Activated naive CD4-positive, alpha-beta T cell treated with anti-CD3 and anti-CD28 coated beads for 36 hours (primary cell): ENCODE measurements at regions not wholly inside any gene's neighbourhood (a gene's known extent, or its start where the extent isn't known, plus 50 kb on each side); places are given as distances from the start of the nearest gene placed in this dataset.

Experiments used
- CTCF ChIA-PET: fragments of 350-600 bp; sonication (Branson Sonifier 250); formaldehyde crosslinking; loops from one replicate; lab custom pipeline; 2021; ENCODE audit warnings: antibody characterized with exemption; lab: Charles Lee
- DNase-seq: peaks from one replicate; pipeline ENCODE4 v3.0.0-alpha.2; 2020
- H3K27ac Mint-ChIP-seq: one replicate; pipeline ENCODE4 v1.8.0; 2021; ENCODE audit warnings: mild to moderate bottlenecking, mixed read lengths
- H3K27me3 Mint-ChIP-seq: one replicate; pipeline ENCODE4 v1.8.0; 2021; ENCODE audit warnings: low read depth, mixed read lengths
- H3K36me3 Mint-ChIP-seq: one replicate; pipeline ENCODE4 v1.8.0; 2021; ENCODE audit warnings: low read depth, mixed read lengths
- H3K4me1 Mint-ChIP-seq: one replicate; pipeline ENCODE4 v1.8.0; 2021; ENCODE audit warnings: low read depth, mixed read lengths
- H3K4me3 Mint-ChIP-seq: one replicate; pipeline ENCODE4 v1.8.0; 2021; ENCODE audit warnings: mild to moderate bottlenecking, moderate library complexity, mixed read lengths
- H3K9me3 Mint-ChIP-seq: one replicate; pipeline ENCODE4 v1.8.0; 2021; ENCODE audit warnings: mixed read lengths
- intact Hi-C: fragments of 100-400 bp; cut with micrococcal nuclease; formaldehyde crosslinking; loops from one replicate; pipeline ENCODE4 v1.15.1; 2023

DNA sequence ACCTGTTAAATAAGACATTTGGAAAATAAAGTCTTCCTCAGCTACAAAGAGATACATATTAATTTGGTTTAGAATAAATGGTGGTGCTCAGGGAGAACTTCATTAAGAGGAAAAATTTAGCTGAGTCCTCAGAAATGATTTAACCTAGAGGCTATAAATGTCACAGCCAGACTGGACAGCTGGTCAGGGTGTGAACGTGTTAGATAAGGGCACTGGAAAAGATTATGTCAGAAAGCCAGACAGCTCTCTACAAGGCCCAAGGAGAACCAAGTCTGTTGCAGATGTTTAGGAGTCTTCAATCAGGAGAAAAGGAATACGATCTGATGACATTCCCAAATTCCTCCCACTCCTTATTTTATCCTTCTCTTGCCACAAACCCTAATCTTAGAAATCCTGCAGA lies 265.2 kb downstream of the MAT2B start:
- no peak overlapping the region for H3K27ac Mint-ChIP-seq

DNA sequence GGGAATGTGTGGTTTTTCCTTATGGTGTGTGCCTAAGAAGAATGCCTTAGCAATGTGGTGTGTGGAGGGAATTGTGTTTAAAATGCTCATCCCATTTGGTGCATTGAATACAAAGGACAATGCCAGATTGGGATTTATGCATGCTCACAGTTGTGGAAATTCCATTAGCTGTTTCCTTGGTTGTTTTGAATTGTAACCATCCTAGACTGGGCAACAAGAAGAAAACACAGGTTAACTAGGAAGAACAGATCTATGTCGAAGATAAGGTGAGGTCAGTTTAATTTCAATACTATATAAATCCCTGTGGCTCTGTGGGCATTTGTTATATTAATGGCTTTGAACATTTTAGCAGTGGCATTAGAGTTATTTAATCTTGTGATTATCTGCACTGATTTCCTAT lies 266.8 kb downstream of the MAT2B start:
- Mint-ChIP-seq H3K4me3 (no peak overlapping the region), H3K36me3 (no peaks in the 10 kb centered on the region), H3K4me1 (no peaks in the 10 kb centered on the region), H3K27ac (no peak overlapping the region), H3K9me3 (no peaks in the 10 kb centered on the region), H3K27me3 (no peaks in the 10 kb centered on the region)
- CTCF ChIA-PET: no interaction called here
- intact Hi-C loops: no loop called here
- DNase-seq: no peak

More for the DNA sequence above, 265.2 kb downstream of the MAT2B start:
- Mint-ChIP-seq H3K4me3 (no peak overlapping the region), H3K9me3 (no peaks in the 10 kb centered on the region), H3K27me3 (no peaks in the 10 kb centered on the region), H3K4me1 (no peaks in the 10 kb centered on the region), H3K36me3 (no peaks in the 10 kb centered on the region)
- no peak for DNase-seq
- intact Hi-C loops: no loop called here
- CTCF ChIA-PET: no interaction called here

DNA sequence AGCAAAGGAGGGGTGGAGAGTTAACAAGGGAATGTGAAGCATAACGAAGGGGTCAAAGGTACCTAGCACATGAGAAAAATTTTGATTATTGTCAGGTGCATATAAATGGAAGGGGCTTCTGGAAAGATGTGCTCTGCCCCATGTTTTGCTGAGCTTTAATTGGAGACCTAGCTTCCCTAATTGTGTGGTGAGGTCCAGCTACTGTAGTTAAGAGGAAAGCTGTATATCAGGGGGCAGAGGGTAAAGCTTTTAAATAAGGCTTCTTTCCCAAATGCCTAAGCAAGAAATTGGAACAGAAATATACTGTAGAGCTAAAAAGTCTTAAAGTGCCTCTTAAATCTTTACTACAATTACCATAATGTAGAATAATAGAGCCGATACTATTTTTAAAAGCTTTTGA lies 267.2 kb downstream of the MAT2B start:
- Mint-ChIP-seq H3K4me3 (no peak overlapping the region), H3K27ac (no peak overlapping the region), H3K9me3 (no peaks in the 10 kb centered on the region), H3K4me1 (no peaks in the 10 kb centered on the region), H3K27me3 (no peaks in the 10 kb centered on the region), H3K36me3 (no peaks in the 10 kb centered on the region)
- DNase-seq: no peak
- intact Hi-C loops: no loop called here
- CTCF ChIA-PET: no interaction called here

DNA sequence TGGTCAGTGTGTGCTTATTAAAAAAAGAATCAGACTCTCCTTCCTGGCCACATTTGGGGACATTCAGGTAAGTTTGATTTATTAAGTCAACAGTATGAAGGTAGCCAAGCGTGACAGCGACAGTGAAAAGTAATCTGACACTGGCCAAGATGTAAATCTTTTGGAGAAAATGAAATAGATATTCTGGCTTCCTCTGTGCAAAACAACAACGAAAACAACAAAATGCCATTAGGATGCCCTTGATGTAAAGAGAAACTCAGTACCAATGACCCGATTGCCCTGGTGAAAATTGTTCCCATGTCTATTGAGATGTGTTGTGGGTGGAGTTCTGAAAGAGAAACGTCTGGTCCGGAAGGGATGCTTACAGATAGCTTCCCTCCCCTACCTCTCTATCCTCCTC lies 267.8 kb downstream of the MAT2B start:
- Mint-ChIP-seq H3K9me3 (peaks cover 2% of the 10 kb centered on the region), H3K36me3 (no peaks in the 10 kb centered on the region), H3K27me3 (no peaks in the 10 kb centered on the region), H3K27ac (no peak overlapping the region), H3K4me3 (no peak overlapping the region), H3K4me1 (no peaks in the 10 kb centered on the region)
- DNase-seq: no peak
- intact Hi-C loops: no loop called here
- CTCF ChIA-PET: no interaction called here

DNA sequence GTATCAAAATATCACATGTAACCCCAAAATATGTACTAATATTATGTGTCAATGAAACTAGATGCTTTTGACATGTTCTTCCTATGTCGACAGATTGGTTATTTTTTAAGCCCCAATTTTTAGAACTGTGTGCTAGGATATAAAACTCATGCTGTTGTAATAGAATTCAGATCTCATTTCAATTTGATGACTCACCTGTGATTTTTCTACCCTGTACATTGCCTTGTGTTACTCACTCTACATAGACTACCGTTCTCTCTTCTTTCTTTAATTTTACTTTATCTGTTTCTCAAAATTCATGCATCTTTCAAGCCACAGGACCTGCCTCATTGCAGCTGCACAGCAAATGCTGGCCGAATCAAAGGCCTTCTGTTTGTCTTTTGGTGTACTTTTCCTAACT lies 284.5 kb downstream of the MAT2B start:
- intact Hi-C loops: no loop called here

DNA sequence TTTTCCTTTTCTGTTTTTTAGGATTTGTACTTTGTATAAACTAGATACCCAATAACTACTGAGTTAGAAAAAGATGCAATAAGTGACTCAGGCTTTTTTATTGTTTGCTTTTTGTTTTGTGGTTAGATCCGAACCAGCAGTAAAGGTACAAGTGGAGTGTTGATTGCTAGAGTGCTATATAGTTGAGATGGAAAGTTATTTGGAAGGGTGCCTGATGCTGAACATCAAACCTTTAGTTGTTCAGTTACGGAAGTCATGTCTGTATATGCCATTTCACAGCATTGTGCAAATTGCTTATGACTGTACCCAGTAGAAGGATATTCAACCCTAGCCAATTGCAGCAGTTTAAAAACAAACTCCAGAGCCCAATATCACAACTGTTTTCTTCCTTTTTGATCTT lies 285.1 kb downstream of the MAT2B start:
- CTCF ChIA-PET: no interaction called here
- Mint-ChIP-seq H3K27me3 (no peaks in the 10 kb centered on the region), H3K4me3 (no peak overlapping the region), H3K27ac (no peak overlapping the region), H3K4me1 (no peaks in the 10 kb centered on the region), H3K36me3 (no peaks in the 10 kb centered on the region), H3K9me3 (peaks cover 1% of the 10 kb centered on the region)
- intact Hi-C loops: no loop called here
- no peak for DNase-seq

More for the DNA sequence above, 284.5 kb downstream of the MAT2B start:
- peaks cover 1% of the 10 kb centered on the region for H3K9me3 Mint-ChIP-seq
- no peaks in the 10 kb centered on the region for H3K36me3 Mint-ChIP-seq
- DNase-seq: no peak
- no peak overlapping the region for H3K4me3 Mint-ChIP-seq
- no peaks in the 10 kb centered on the region for H3K4me1 Mint-ChIP-seq
- CTCF ChIA-PET: no interaction called here
- no peaks in the 10 kb centered on the region for H3K27me3 Mint-ChIP-seq
- no peak overlapping the region for H3K27ac Mint-ChIP-seq

DNA sequence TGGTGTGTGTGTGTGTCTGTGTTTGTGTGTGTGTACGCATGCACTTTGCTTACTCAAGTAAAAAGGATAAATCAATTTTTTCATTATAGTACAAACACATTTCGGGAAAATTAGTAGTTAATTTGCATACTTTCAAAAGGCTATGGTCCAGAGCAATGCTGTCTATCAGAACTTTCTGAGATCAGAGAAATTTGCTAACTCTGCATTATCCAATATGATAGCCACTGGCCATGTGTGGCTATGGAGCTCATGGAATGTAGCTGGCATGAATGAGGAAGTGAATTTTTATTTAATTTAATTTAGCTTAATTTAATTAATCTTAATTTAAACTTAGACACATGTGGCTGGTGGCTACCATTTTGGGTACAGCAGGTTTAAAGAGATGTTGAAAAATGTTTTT lies 289.6 kb downstream of the MAT2B start:
- no peaks in the 10 kb centered on the region for H3K36me3 Mint-ChIP-seq
- intact Hi-C loops: no loop called here
- no peaks in the 10 kb centered on the region for H3K27me3 Mint-ChIP-seq
- peaks cover 4% of the 10 kb centered on the region for H3K9me3 Mint-ChIP-seq
- CTCF ChIA-PET: no interaction called here
- no peak for DNase-seq
- H3K27ac Mint-ChIP-seq: no peak overlapping the region
- H3K4me3 Mint-ChIP-seq: no peak overlapping the region
- no peaks in the 10 kb centered on the region for H3K4me1 Mint-ChIP-seq

DNA sequence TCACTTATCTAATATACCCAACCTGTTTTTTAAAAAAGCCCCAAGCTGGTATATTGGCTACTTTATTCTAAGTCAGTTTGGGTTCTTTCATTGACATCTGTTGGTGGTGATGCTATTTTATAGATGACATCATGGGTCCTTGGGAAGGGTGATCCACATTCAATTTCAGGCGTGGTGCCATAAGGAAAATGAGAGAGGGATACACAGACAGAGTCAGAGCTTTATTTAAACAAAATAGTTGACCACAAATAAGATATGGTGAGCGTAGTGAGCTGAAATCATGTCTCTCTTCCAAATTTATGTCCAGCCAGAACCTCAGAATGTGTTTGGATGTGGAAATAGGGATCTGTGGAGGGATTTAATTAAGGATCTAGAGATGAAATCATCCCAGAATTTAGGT lies 302.4 kb downstream of the MAT2B start:
- H3K4me1 Mint-ChIP-seq: no peaks in the 10 kb centered on the region
- H3K4me3 Mint-ChIP-seq: no peak overlapping the region
- H3K36me3 Mint-ChIP-seq: no peaks in the 10 kb centered on the region
- CTCF ChIA-PET: interaction anchor here (0.7 to 1.6 kb wide), 2 partner anchors 225 to 697 kb away, joined by 3 read pairs; no protein-coding TSS in a partner anchor
- H3K27me3 Mint-ChIP-seq: no peaks in the 10 kb centered on the region
- intact Hi-C loops: no loop called here
- DNase-seq: no peak
- H3K27ac Mint-ChIP-seq: no peak overlapping the region
- no peaks in the 10 kb centered on the region for H3K9me3 Mint-ChIP-seq

DNA sequence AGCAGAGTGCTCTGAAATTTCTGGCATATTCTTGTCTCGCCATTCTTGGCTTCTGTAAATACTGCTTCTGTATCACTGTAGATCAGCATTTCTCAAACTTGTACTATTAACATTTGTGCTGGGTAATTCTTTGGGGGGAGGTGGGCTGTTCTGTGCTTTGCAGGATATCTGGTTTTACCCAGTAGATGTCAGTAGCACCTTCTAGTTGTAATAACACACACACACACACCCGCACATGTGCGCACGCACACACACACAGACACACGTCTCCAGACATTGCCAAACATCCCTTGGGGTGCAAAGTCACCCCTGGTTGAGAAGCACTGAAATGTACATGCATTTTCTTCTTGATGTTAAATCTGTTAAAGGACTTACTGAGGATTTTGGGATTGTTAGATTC lies 304.1 kb downstream of the MAT2B start:
- H3K27me3 Mint-ChIP-seq: no peaks in the 10 kb centered on the region
- H3K4me3 Mint-ChIP-seq: no peak overlapping the region
- CTCF ChIA-PET: interaction anchor here (0.6 kb wide), 1 partner anchor 371 kb away, joined by 3 read pairs; no protein-coding TSS in a partner anchor
- H3K9me3 Mint-ChIP-seq: no peaks in the 10 kb centered on the region
- DNase-seq: no peak
- no peak overlapping the region for H3K27ac Mint-ChIP-seq
- H3K36me3 Mint-ChIP-seq: no peaks in the 10 kb centered on the region
- intact Hi-C loops: no loop called here
- no peaks in the 10 kb centered on the region for H3K4me1 Mint-ChIP-seq

DNA sequence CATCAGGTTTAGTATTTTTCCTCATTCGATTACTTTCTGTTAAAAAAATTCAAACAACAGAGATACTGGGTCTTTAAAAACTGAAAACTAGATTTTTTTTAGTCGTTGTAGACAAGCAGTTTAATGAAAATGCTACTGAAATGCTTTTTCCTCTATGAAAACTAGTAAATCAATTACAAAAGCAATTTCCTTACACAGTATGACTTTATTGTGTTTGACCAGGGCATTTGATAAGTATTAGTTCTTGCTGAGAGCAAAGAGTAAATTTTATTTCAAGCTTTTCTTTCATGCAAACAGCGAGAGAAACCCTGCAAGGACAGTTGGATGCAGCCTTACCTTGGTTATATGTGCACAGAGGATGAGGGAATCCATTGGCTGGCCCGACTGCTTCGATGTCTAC lies 308.5 kb downstream of the MAT2B start:
- H3K4me1 Mint-ChIP-seq: no peaks in the 10 kb centered on the region
- CTCF ChIA-PET: no interaction called here

DNA sequence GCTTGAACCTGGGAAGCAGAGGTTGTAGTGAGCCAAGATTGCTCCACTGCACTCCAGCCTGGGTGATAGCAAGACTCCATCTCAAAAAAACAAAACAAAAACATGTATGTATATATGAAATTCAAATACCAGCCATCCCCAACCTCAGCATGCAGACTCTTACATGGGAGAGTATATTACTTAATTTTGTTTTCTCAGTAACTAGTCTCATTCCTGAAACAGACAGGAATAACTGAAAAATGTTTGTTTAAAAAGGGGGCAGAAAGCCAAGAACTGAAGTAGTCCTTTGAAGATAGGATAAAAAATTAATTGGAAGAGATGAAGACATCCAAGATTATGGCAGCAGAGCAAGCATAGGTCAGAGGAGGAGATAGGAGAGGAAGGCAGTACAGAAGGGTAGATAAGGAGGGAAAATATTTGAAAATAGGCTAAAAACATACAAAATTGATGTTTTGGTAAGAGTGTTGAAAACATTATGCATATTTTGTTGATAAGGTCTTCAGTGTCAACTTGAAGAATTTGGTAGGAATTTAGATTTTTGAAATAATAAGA lies 309.9 kb downstream of the MAT2B start:
- CTCF ChIA-PET: no interaction called here
- H3K27ac Mint-ChIP-seq: no peak overlapping the region
- no peaks in the 10 kb centered on the region for H3K4me1 Mint-ChIP-seq
- no peak for DNase-seq
- no peak overlapping the region for H3K4me3 Mint-ChIP-seq
- no peaks in the 10 kb centered on the region for H3K27me3 Mint-ChIP-seq
- H3K9me3 Mint-ChIP-seq: peaks cover 3% of the 10 kb centered on the region
- intact Hi-C loops: no loop called here
- no peaks in the 10 kb centered on the region for H3K36me3 Mint-ChIP-seq

More for the DNA sequence above, 308.5 kb downstream of the MAT2B start:
- H3K27ac Mint-ChIP-seq: no peak overlapping the region
- intact Hi-C loops: no loop called here
- no peaks in the 10 kb centered on the region for H3K27me3 Mint-ChIP-seq
- H3K4me3 Mint-ChIP-seq: no peak overlapping the region
- peaks cover 3% of the 10 kb centered on the region for H3K9me3 Mint-ChIP-seq
- no peak for DNase-seq
- no peaks in the 10 kb centered on the region for H3K36me3 Mint-ChIP-seq

DNA sequence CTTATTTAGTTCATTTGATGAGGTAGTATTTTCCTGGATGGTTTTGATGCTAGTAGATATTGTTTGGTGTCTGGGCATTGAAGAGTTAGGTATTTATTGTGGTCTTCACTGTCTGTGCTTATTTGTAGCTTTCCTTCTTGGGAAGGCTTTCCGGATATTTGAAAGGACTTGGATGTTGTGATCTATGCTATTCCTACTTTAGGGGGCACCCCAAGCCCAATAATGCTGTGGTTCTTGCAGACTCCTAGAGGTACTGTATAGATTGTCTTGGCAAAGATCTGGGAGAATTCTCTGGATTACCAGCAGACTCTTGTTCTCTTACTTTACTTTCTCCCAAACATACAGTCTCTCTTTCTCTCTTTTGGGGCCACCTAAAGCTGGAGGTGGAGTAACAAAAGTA lies 315.7 kb downstream of the MAT2B start:
- H3K4me1 Mint-ChIP-seq: no peaks in the 10 kb centered on the region
- CTCF ChIA-PET: no interaction called here
- H3K27me3 Mint-ChIP-seq: no peaks in the 10 kb centered on the region
- intact Hi-C loops: no loop called here
- H3K27ac Mint-ChIP-seq: no peak overlapping the region
- no peak for DNase-seq
- no peak overlapping the region for H3K4me3 Mint-ChIP-seq
- H3K36me3 Mint-ChIP-seq: no peaks in the 10 kb centered on the region
- peaks cover 10% of the 10 kb centered on the region for H3K9me3 Mint-ChIP-seq

DNA sequence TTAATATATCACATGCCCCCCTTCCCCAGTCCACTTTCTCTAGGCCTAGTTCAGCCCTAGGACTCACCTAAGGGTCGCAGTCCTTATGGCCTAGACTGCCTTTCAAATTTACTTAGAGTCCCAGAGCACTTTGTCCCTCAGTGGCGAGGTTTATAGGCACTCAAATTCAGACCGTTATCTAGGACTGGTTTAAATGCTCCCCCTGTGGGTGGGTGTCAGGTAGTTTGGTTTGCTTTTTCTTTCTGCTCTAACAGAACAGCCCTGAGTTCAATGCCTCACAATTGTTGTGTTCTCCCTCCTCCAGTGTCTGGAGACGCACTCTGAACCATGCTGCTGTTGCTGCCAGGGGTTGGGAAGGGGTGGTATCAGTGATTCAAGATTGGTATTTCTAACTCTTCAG lies 317.1 kb downstream of the MAT2B start:
- Mint-ChIP-seq H3K4me1 (no peaks in the 10 kb centered on the region), H3K9me3 (peaks cover 7% of the 10 kb centered on the region), H3K36me3 (no peaks in the 10 kb centered on the region), H3K27me3 (no peaks in the 10 kb centered on the region), H3K27ac (no peak overlapping the region), H3K4me3 (no peak overlapping the region)
- CTCF ChIA-PET: no interaction called here
- DNase-seq: no peak
- intact Hi-C loops: no loop called here
